Stimulated activated CD8-positive, alpha-beta memory T cell treated with anti-CD3 and anti-CD28 coated beads, Interleukin-7, amount 100 ng/mL, for 48 hours (primary cell): ENCODE measurements at regions not wholly inside any gene's neighbourhood (a gene's known extent, or its start where the extent isn't known, plus 50 kb on each side); places are given as distances from the start of the nearest gene placed in this dataset.

Experiments used
- DNase-seq, 2 donors: peaks; one replicate each; pipeline ENCODE4 v3.0.0-alpha.2; 2020; ENCODE audit warnings: low read depth in 1 of 2; ENCODE audit errors: extremely low read depth in 1 of 2

- DNase-seq: no peak
These were observed 2119.8 kb upstream of the CELF4 start for GRCh38 chr18:39685303-39685902.

GRCh38 chr18:39681061-39681460 is 2115.5 kb upstream of the CELF4 start:
- DNase-seq: no peak

GRCh38 chr18:39675906-39676305 is 2110.3 kb upstream of the CELF4 start:
- no peak for DNase-seq

- no peak for DNase-seq
These were observed 2109.8 kb upstream of the CELF4 start for GRCh38 chr18:39675368-39675767.

- DNase-seq: no peak
These were observed 2106.6 kb upstream of the CELF4 start for GRCh38 chr18:39672171-39672570.

GRCh38 chr18:39667905-39668304 is 2102.3 kb upstream of the CELF4 start:
- no peak for DNase-seq

GRCh38 chr18:39666541-39666940 is 2100.9 kb upstream of the CELF4 start:
- DNase-seq: no peak

GRCh38 chr18:39661856-39662366 is 2096.3 kb upstream of the CELF4 start:
- DNase-seq: no peak

GRCh38 chr18:39660141-39660540 is 2094.5 kb upstream of the CELF4 start:
- no peak for DNase-seq

GRCh38 chr18:39655341-39655740 is 2089.7 kb upstream of the CELF4 start:
- DNase-seq: no peak

- no peak for DNase-seq
These were observed 2087.6 kb upstream of the CELF4 start for GRCh38 chr18:39653221-39653620.

- no peak for DNase-seq
These were observed 2083.0 kb upstream of the CELF4 start for GRCh38 chr18:39648616-39649015.

- no peak for DNase-seq
These were observed 2082.3 kb upstream of the CELF4 start for GRCh38 chr18:39647627-39648534.

GRCh38 chr18:39638224-39638623 is 2072.6 kb upstream of the CELF4 start:
- no peak for DNase-seq

GRCh38 chr18:39636931-39637330 is 2071.3 kb upstream of the CELF4 start:
- no peak for DNase-seq

GRCh38 chr18:39635966-39636365 is 2070.4 kb upstream of the CELF4 start:
- DNase-seq: no peak

- DNase-seq: no peak
These were observed 2069.6 kb upstream of the CELF4 start for GRCh38 chr18:39635192-39635591.

- no peak for DNase-seq
These were observed 2062.3 kb upstream of the CELF4 start for GRCh38 chr18:39627936-39628335.

GRCh38 chr18:39624961-39625360 is 2059.4 kb upstream of the CELF4 start:
- DNase-seq: no peak

GRCh38 chr18:39622431-39622830 is 2056.8 kb upstream of the CELF4 start:
- no peak for DNase-seq

GRCh38 chr18:39620551-39621168 is 2055.1 kb upstream of the CELF4 start:
- no peak for DNase-seq
